ENCODE measurements at regions not wholly inside any gene's neighbourhood (a gene's known extent, or its start where the extent isn't known, plus 50 kb on each side); places are given as distances from the start of the nearest gene placed in this dataset.

DNA sequence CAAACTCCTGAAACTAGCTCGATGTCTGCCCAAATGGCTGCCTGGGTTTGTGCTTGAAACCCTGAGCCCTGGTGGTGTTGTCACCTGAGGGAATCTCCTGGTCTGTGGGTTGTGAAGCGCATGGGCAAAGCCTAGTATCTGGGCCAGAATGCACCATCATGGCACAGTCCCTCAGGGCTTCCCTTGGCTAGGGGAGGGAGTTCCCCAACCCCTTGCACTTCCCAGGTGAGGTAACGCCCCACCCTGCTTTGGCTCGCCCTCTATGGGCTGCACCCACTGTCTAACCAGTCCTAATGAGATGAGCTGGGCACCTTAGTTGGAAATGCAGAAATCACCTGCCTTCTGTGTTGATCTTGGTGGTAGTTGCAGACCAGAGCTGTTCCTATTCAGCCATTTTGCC, 152.9 kb upstream of the MAP3K7 start:
- H3K4me3 ChIP-seq (replicated peaks in 1 of 4; ENCODE audit: control extremely low read depth in 1 of 4, insufficient read depth in 1 of 4, low read depth in 3 of 4, low read length in 4 of 4), result no peak overlapping the region

DNA sequence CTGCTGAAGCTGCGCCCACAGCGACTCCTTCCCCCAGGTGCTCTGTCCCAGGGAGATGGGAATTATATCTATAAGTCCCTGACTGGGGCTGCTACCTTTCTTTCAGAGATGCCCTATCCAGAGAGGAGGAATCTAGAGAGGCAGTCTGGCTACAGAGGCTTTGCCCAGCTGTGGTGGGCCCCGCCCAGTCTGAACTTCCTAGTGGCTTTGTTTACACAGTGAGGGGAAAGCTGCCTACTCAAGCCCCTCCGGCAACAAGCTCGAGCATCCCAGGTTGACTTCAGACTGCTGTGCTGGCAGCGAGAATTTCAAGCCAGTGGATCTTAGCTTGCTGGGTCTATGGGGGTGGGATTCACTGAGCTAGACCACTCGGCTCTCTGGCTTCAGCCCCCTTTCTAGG, 152.5 kb upstream of the MAP3K7 start:
- Histone ChIP-seq H3K36me3 (ENCODE audit: control insufficient read depth, insufficient read depth, low read length) (no peaks in the 10 kb centered on the region), H3K27me3 (ENCODE audit: control insufficient read depth, insufficient read depth, low read length) (no peaks in the 10 kb centered on the region), H3K27ac (ENCODE audit: insufficient read depth, low read length) (no peak overlapping the region), H3K79me2 (ENCODE audit: control insufficient read depth, insufficient read depth, low read length) (no peaks in the 10 kb centered on the region), H3K9ac (ENCODE audit: insufficient read depth, low read length) (no peak overlapping the region), H3K9me3 (ENCODE audit: control insufficient read depth, insufficient read depth, low read depth, low read length) (no peaks in the 10 kb centered on the region), H3K4me2 (ENCODE audit: extremely low read depth, insufficient read depth, low read length) (no peak overlapping the region), H4K20me1 (ENCODE audit: control insufficient read depth, extremely low read depth, insufficient read depth, low read length) (no peaks in the 10 kb centered on the region), H2AFZ (ENCODE audit: low read length) (no peak overlapping the region), H3K4me1 (ENCODE audit: control insufficient read depth, extremely low read depth, insufficient read depth, low read length) (no peaks in the 10 kb centered on the region), H3K4me3 (replicated peaks in 1 of 4; ENCODE audit: control extremely low read depth in 1 of 4, insufficient read depth in 1 of 4, low read depth in 3 of 4, low read length in 4 of 4) (no peak overlapping the region)
- no peak for TF ChIP-seq EZH2 (IDR thresholded peaks at IDR 0.05; ENCODE audit: low read length, missing control alignments)
- TF ChIP-seq, protein P1, sequence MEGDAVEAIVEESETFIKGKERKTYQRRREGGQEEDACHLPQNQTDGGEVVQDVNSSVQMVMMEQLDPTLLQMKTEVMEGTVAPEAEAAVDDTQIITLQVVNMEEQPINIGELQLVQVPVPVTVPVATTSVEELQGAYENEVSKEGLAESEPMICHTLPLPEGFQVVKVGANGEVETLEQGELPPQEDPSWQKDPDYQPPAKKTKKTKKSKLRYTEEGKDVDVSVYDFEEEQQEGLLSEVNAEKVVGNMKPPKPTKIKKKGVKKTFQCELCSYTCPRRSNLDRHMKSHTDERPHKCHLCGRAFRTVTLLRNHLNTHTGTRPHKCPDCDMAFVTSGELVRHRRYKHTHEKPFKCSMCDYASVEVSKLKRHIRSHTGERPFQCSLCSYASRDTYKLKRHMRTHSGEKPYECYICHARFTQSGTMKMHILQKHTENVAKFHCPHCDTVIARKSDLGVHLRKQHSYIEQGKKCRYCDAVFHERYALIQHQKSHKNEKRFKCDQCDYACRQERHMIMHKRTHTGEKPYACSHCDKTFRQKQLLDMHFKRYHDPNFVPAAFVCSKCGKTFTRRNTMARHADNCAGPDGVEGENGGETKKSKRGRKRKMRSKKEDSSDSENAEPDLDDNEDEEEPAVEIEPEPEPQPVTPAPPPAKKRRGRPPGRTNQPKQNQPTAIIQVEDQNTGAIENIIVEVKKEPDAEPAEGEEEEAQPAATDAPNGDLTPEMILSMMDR (conservative IDR thresholded peaks at IDR 0.05 in 1 of 2, IDR thresholded peaks at IDR 0.05 in 1 of 2; ENCODE audit: low read depth in 1 of 2, low read length in 2 of 2), result no peak
- no peak for DNase-seq (ENCODE audit: low read depth in 2 of 2)

More for the DNA sequence above, 152.9 kb upstream of the MAP3K7 start:
- no peak for DNase-seq (ENCODE audit: low read depth in 2 of 2)
- Histone ChIP-seq H3K4me2 (ENCODE audit: extremely low read depth, insufficient read depth, low read length) (no peak overlapping the region), H4K20me1 (ENCODE audit: control insufficient read depth, extremely low read depth, insufficient read depth, low read length) (no peaks in the 10 kb centered on the region), H3K36me3 (ENCODE audit: control insufficient read depth, insufficient read depth, low read length) (no peaks in the 10 kb centered on the region), H3K27me3 (ENCODE audit: control insufficient read depth, insufficient read depth, low read length) (no peaks in the 10 kb centered on the region), H3K27ac (ENCODE audit: insufficient read depth, low read length) (no peak overlapping the region), H3K79me2 (ENCODE audit: control insufficient read depth, insufficient read depth, low read length) (no peaks in the 10 kb centered on the region), H3K9ac (ENCODE audit: insufficient read depth, low read length) (no peak overlapping the region), H3K9me3 (ENCODE audit: control insufficient read depth, insufficient read depth, low read depth, low read length) (no peaks in the 10 kb centered on the region), H2AFZ (ENCODE audit: low read length) (no peak overlapping the region), H3K4me1 (ENCODE audit: control insufficient read depth, extremely low read depth, insufficient read depth, low read length) (no peaks in the 10 kb centered on the region)
- TF ChIP-seq EZH2 (IDR thresholded peaks at IDR 0.05; ENCODE audit: low read length, missing control alignments), result no peak
- TF ChIP-seq, protein P1 (conservative IDR thresholded peaks at IDR 0.05 in 1 of 2, IDR thresholded peaks at IDR 0.05 in 1 of 2; ENCODE audit: low read depth in 1 of 2, low read length in 2 of 2), result no peak

DNA sequence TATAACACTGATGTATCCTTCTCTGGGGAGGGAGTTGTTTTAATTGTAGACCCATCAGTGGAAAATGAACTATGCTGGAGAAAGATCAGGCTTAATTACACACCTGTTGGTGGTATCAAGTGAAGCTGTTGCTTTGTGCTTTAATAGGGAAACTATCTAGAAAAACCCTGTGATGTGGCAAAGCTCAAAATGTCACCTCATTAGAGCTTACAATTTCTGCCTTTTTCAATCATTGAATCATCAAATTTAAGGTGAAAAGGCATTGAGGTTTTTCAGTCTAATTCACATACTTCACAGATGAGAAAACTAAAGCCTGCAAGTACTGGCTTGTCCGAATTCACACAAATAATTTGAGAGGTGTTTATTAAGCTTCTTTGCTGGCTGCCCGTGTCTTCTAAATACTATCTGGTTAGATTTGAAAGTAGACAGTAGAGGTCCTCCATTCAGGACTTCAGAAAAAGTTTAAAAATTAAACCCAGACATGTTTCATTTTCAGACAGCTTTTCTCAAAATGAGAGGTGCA, 143.3 kb upstream of the MAP3K7 start:
- Histone ChIP-seq H3K79me2 (ENCODE audit: control insufficient read depth, insufficient read depth, low read length) (no peaks in the 10 kb centered on the region), H3K9me3 (ENCODE audit: control insufficient read depth, insufficient read depth, low read depth, low read length) (no peaks in the 10 kb centered on the region), H3K27ac (ENCODE audit: insufficient read depth, low read length) (no peak overlapping the region), H3K36me3 (ENCODE audit: control insufficient read depth, insufficient read depth, low read length) (no peaks in the 10 kb centered on the region), H3K4me2 (ENCODE audit: extremely low read depth, insufficient read depth, low read length) (no peak overlapping the region), H4K20me1 (ENCODE audit: control insufficient read depth, extremely low read depth, insufficient read depth, low read length) (no peaks in the 10 kb centered on the region), H3K4me1 (ENCODE audit: control insufficient read depth, extremely low read depth, insufficient read depth, low read length) (no peaks in the 10 kb centered on the region), H2AFZ (ENCODE audit: low read length) (no peak overlapping the region), H3K4me3 (replicated peaks in 1 of 4; ENCODE audit: control extremely low read depth in 1 of 4, insufficient read depth in 1 of 4, low read depth in 3 of 4, low read length in 4 of 4) (no peak overlapping the region), H3K9ac (ENCODE audit: insufficient read depth, low read length) (no peak overlapping the region), H3K27me3 (ENCODE audit: control insufficient read depth, insufficient read depth, low read length) (no peaks in the 10 kb centered on the region)
- TF ChIP-seq EZH2 (IDR thresholded peaks at IDR 0.05; ENCODE audit: low read length, missing control alignments), result no peak
- TF ChIP-seq, protein P1 (conservative IDR thresholded peaks at IDR 0.05 in 1 of 2, IDR thresholded peaks at IDR 0.05 in 1 of 2; ENCODE audit: low read depth in 1 of 2, low read length in 2 of 2), result no peak
- DNase-seq (ENCODE audit: low read depth in 2 of 2), result no peak

Data from fibroblast of lung (primary cell).